ENCODE measurements at regions not wholly inside any gene's neighbourhood (a gene's known extent, or its start where the extent isn't known, plus 50 kb on each side); places are given as distances from the start of the nearest gene placed in this dataset.

- TF ChIP-seq POLR2A (IDR thresholded peaks at IDR 0.05; ENCODE audit: low read depth, low read length) (no peak), POLR2AphosphoS5 (IDR thresholded peaks at IDR 0.05; ENCODE audit: low read depth, low read length) (no peak), SPI1 (IDR thresholded peaks at IDR 0.05; ENCODE audit: low read depth, low read length) (no peak)
Observed at GRCh38 chr11:86182976-86183584, 61.5 kb upstream of the EED start.

All from GM12891 (cell line).